ENCODE measurements at regions not wholly inside any gene's neighbourhood (a gene's known extent, or its start where the extent isn't known, plus 50 kb on each side); places are given as distances from the start of the nearest gene placed in this dataset. TPM values are rescaled to one million over a fixed set of nuclear protein-coding genes. Genes with fewer than 3 reads are reported as not detected.

- no peak for TF ChIP-seq CTCF (IDR thresholded peaks at IDR 0.05)
- Histone ChIP-seq H3K36me3 (no peaks in the 10 kb centered on the region), H3K9me3 (no peaks in the 10 kb centered on the region), H3K9ac (ENCODE audit: low read depth in 2 of 2, low read length in 2 of 2) (no peak overlapping the region), H3K4me3 (no peak overlapping the region), H3K27ac (peak overlapping the region; percentile 12), H3K27me3 (no peaks in the 10 kb centered on the region), H3K4me1 (peaks cover 6% of the 10 kb centered on the region)
- no peak for DNase-seq
- intact Hi-C loops (cut with DNase I) = no loop called here
Observed at GRCh38 chr7:7127773-7128172, 54.6 kb upstream of the C1GALT1 start.

- H3K27ac ChIP-seq = no peak overlapping the region
- no peaks in the 10 kb centered on the region for H3K9me3 ChIP-seq
- peaks cover 6% of the 10 kb centered on the region for H3K4me1 ChIP-seq
- no peak for DNase-seq
- intact Hi-C loops (cut with DNase I) = no loop called here
- TF ChIP-seq CTCF (IDR thresholded peaks at IDR 0.05) = no peak
- no peaks in the 10 kb centered on the region for H3K27me3 ChIP-seq
- no peaks in the 10 kb centered on the region for H3K36me3 ChIP-seq
- H3K9ac ChIP-seq (ENCODE audit: low read depth in 2 of 2, low read length in 2 of 2) = no peak overlapping the region
- no peak overlapping the region for H3K4me3 ChIP-seq
Observed at GRCh38 chr7:7129381-7129780, 53.0 kb upstream of the C1GALT1 start.

GRCh38 chr7:7131273-7131672, 51.1 kb upstream of the C1GALT1 start:
- H3K4me1 ChIP-seq = peaks cover 6% of the 10 kb centered on the region
- no peak overlapping the region for H3K4me3 ChIP-seq
- DNase-seq = no peak
- H3K27me3 ChIP-seq = no peaks in the 10 kb centered on the region
- no peaks in the 10 kb centered on the region for H3K9me3 ChIP-seq
- no peaks in the 10 kb centered on the region for H3K36me3 ChIP-seq
- intact Hi-C loops (cut with DNase I) = no loop called here
- H3K27ac ChIP-seq = no peak overlapping the region
- no peak for TF ChIP-seq CTCF (IDR thresholded peaks at IDR 0.05)
- H3K9ac ChIP-seq (ENCODE audit: low read depth in 2 of 2, low read length in 2 of 2) = no peak overlapping the region

Small RNA genes in the stretch of these regions (microRNA-seq; reads per million reads assigned to microRNA genes)
- not detected for gene MIR3683

Measured in colonic mucosa (tissue), 4 donors.